ENCODE measurements at regions not wholly inside any gene's neighbourhood (a gene's known extent, or its start where the extent isn't known, plus 50 kb on each side); places are given as distances from the start of the nearest gene placed in this dataset.
A peak's percentile ranks its signal among the peaks of the same experiment; 100 is the strongest.

- no peak for DNase-seq (ENCODE audit: low spot score)
These were observed 155.7 kb upstream of the ETAA1 start for GRCh38 chr2:67241453-67241852.

GRCh38 chr2:67242456-67242855 is 154.7 kb upstream of the ETAA1 start:
- DNase-seq (ENCODE audit: low spot score) = no peak

- DNase-seq (ENCODE audit: low spot score) = no peak
These were observed 153.2 kb upstream of the ETAA1 start for GRCh38 chr2:67243919-67244318.

- DNase-seq (ENCODE audit: low spot score) = no peak
These were observed 150.3 kb upstream of the ETAA1 start for GRCh38 chr2:67246791-67247190.

- DNase-seq (ENCODE audit: low spot score) = no peak
These were observed 145.4 kb upstream of the ETAA1 start for GRCh38 chr2:67251741-67252140.

- DNase-seq (ENCODE audit: low spot score) = no peak
These were observed 141.1 kb upstream of the ETAA1 start for GRCh38 chr2:67255933-67256615.

- no peak for DNase-seq (ENCODE audit: low spot score)
These were observed 140.2 kb upstream of the ETAA1 start for GRCh38 chr2:67256892-67257291.

- DNase-seq (ENCODE audit: low spot score) = no peak
These were observed 139.0 kb upstream of the ETAA1 start for GRCh38 chr2:67258122-67258521.

GRCh38 chr2:67258831-67259230 is 138.3 kb upstream of the ETAA1 start:
- no peak for DNase-seq (ENCODE audit: low spot score)

GRCh38 chr2:67259556-67260342 is 137.4 kb upstream of the ETAA1 start:
- no peak for DNase-seq (ENCODE audit: low spot score)

- no peak for DNase-seq (ENCODE audit: low spot score)
These were observed 136.5 kb upstream of the ETAA1 start for GRCh38 chr2:67260343-67261277.

GRCh38 chr2:67267241-67267640 is 129.9 kb upstream of the ETAA1 start:
- DNase-seq (ENCODE audit: low spot score) = no peak

GRCh38 chr2:67268797-67269196 is 128.3 kb upstream of the ETAA1 start:
- DNase-seq (ENCODE audit: low spot score) = no peak

GRCh38 chr2:67272195-67272594 is 124.9 kb upstream of the ETAA1 start:
- DNase-seq (ENCODE audit: low spot score) = no peak

GRCh38 chr2:67277450-67277849 is 119.7 kb upstream of the ETAA1 start:
- peak; percentile 35 for DNase-seq (ENCODE audit: low spot score)

- DNase-seq (ENCODE audit: low spot score) = no peak
These were observed 116.0 kb upstream of the ETAA1 start for GRCh38 chr2:67281101-67281500.

GRCh38 chr2:67283641-67284040 is 113.5 kb upstream of the ETAA1 start:
- DNase-seq (ENCODE audit: low spot score) = no peak

- no peak for DNase-seq (ENCODE audit: low spot score)
These were observed 110.0 kb upstream of the ETAA1 start for GRCh38 chr2:67286981-67287759.

GRCh38 chr2:67289271-67289670 is 107.9 kb upstream of the ETAA1 start:
- no peak for DNase-seq (ENCODE audit: low spot score)

GRCh38 chr2:67289921-67290371 is 107.2 kb upstream of the ETAA1 start:
- no peak for DNase-seq (ENCODE audit: low spot score)

GRCh38 chr2:67290451-67291290 is 106.5 kb upstream of the ETAA1 start:
- DNase-seq (ENCODE audit: low spot score) = no peak

Data from LoVo (cell line).